ENCODE measurements at regions not wholly inside any gene's neighbourhood (a gene's known extent, or its start where the extent isn't known, plus 50 kb on each side); places are given as distances from the start of the nearest gene placed in this dataset.

DNA sequence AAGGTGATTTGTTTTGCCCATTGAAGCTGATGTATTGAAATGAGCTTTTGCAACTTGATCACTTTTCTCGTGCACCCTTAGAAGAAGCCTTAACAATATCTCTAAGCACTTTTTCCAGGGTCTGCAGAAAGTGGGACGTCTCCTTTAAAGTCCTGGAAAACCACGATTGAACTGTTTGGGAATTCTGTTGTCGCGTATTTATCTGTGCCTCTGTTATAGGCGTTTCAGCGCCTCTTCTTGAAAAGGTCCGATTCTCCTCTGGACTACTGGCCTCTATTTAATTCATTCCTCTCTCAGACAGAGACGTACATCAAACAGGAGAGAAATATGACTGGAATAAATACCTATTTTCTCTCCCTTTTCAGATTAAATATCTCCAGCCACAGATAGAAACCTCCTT lies 262.4 kb upstream of the PSMD7 start:
- ChIA-PET POLR2A (no interaction called here), CTCF (interaction anchor here (0.6 to 2.3 kb wide), 6 partner anchors 9 to 1910 kb away, joined by 3 to 17 read pairs (median 5); no protein-coding TSS in a partner anchor)
- TF ChIP-seq, protein P1, sequence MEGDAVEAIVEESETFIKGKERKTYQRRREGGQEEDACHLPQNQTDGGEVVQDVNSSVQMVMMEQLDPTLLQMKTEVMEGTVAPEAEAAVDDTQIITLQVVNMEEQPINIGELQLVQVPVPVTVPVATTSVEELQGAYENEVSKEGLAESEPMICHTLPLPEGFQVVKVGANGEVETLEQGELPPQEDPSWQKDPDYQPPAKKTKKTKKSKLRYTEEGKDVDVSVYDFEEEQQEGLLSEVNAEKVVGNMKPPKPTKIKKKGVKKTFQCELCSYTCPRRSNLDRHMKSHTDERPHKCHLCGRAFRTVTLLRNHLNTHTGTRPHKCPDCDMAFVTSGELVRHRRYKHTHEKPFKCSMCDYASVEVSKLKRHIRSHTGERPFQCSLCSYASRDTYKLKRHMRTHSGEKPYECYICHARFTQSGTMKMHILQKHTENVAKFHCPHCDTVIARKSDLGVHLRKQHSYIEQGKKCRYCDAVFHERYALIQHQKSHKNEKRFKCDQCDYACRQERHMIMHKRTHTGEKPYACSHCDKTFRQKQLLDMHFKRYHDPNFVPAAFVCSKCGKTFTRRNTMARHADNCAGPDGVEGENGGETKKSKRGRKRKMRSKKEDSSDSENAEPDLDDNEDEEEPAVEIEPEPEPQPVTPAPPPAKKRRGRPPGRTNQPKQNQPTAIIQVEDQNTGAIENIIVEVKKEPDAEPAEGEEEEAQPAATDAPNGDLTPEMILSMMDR (IDR thresholded peaks at IDR 0.05; ENCODE audit: insufficient read depth, low read length, missing control alignments): no peak
- no peak for DNase-seq (ENCODE audit: low read depth, low spot score)
- H3K4me3 ChIP-seq (ENCODE audit: low read depth, low read length): no peak overlapping the region

DNA sequence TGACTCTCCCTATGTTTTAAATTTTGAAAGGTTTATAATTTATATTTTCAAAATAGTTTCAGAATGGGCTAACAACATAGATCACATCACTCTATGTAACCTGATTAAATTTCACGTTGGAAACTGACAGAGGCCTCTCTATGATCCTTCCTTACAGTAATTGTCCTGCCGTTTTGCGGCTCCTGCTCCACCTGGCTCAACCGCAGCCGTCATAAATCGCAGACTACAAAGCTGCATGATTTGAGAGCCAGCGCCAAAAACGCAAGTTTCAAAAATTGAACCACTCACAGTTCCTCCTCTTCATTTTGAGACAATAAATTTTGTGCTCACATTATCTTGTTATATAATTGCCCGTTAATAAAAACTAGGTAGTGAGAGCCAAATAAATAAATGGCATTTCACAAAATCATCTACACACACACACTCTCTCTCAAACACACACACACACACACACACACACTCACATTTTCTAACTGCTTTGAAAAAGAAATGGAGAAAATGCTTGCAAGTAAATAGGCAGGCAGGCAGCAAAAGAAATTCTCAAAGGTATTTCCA lies 263.1 kb upstream of the PSMD7 start:
- POLR2A ChIA-PET: no interaction called here
- H3K4me3 ChIP-seq (ENCODE audit: low read depth, low read length): no peak overlapping the region
- CTCF ChIA-PET: interaction anchor here (2.3 kb wide), 1 partner anchor 11 kb away, joined by 17 read pairs; no protein-coding TSS in a partner anchor
- TF ChIP-seq, protein P1 (IDR thresholded peaks at IDR 0.05; ENCODE audit: insufficient read depth, low read length, missing control alignments): no peak
- no peak for DNase-seq (ENCODE audit: low read depth, low spot score)

DNA sequence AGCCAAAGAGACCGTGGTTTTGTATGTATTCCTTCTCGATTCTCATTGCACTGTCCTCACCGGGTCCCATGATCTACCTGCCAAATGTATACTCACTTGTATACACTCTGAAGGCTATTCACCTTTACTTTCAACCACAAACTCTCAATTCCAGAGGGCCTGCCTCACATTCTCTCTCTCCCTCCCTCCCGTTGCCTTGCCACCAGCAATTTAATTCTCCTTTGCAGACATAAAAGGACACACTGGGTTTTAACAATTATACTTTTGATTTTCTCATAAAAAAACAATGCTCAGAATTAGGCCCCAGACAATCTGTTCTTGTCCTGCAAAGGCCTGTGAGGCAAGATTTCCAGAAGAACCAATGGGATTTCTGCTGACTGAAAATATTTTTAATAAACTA lies 265.1 kb upstream of the PSMD7 start:
- ChIA-PET POLR2A (no interaction called here), CTCF (no interaction called here)
- TF ChIP-seq, protein P1 (IDR thresholded peaks at IDR 0.05; ENCODE audit: insufficient read depth, low read length, missing control alignments): no peak
- no peak overlapping the region for H3K4me3 ChIP-seq (ENCODE audit: low read depth, low read length)
- no peak for DNase-seq (ENCODE audit: low read depth, low spot score)

DNA sequence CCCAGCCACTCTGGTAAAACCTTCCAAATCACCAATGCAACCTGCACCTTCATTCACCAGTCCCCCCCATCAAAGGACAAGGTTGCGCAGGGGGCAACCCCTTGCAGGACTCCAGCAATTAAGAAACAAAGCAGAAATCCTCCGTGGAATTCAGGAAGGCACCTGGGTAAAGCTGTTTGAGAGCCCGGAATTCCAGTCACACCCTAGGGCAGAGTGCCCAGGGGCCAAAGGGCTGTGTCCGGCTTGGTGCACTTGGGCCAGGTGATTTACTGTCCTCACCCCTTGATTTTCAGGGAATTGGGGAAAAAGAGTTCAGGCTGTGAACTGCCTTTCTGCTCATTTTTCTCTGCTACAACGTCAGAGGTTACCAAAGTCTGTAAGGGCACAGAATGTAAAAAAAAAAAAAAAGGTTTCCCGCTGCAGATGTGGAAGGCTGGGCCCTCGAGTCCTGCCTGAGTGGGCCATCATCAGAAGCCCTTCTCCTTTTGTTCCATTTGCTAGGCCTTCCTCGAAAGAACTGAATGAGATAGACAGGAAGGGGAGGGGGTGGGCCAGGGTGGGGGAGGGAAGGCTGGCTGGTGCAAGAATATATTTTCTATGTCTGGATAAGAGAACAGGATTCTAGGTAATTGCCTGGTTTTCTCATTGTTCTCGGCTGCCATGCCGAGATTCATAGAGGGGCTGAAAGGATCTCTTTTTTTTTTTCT lies 266.5 kb upstream of the PSMD7 start:
- DNase-seq (ENCODE audit: low read depth, low spot score): no peak
- CTCF ChIA-PET: no interaction called here
- POLR2A ChIA-PET: no interaction called here

DNA sequence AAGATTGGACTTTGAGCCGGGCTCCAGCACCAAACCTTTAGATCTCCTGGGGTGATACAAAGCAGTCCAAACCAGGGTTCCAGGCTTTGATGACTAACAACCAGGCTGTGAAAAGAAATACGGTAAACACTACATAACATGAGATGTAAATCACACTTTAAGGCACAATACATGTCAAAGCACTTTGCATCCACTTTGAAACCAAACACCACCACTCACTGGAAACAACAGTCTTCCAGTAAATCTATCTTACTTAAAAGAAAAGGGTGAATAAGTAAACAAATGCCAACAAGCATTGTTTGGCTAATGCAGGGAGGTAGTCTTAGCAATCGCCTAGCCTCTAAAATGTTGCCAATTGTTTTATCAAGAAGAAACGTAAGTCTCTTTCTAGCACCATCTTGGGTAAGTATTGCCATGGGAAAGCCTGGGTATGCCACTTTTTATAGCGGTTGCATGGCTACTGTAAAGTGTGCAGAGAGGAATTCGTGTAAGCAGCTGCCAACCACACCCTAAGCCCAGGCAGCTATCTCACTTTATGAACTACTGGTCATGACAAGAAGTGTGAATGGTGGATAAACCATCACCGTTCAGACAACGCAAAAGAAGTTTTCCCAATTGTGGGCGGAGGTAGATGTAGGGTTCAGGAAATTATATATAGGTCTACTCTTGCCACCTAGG lies 267.4 kb upstream of the PSMD7 start:
- no peak for DNase-seq (ENCODE audit: low read depth, low spot score)
- H3K4me3 ChIP-seq (ENCODE audit: low read depth, low read length): no peak overlapping the region
- ChIA-PET CTCF (no interaction called here), POLR2A (no interaction called here)
- TF ChIP-seq, protein P1 (IDR thresholded peaks at IDR 0.05; ENCODE audit: insufficient read depth, low read length, missing control alignments): no peak

More for the DNA sequence above, 266.5 kb upstream of the PSMD7 start:
- TF ChIP-seq, protein P1 (IDR thresholded peaks at IDR 0.05; ENCODE audit: insufficient read depth, low read length, missing control alignments): no peak
- H3K4me3 ChIP-seq (ENCODE audit: low read depth, low read length): no peak overlapping the region

All from AG04449 (cell line).